Parathyroid adenoma (tissue), 2 donors: ENCODE measurements at regions not wholly inside any gene's neighbourhood (a gene's known extent, or its start where the extent isn't known, plus 50 kb on each side); places are given as distances from the start of the nearest gene placed in this dataset.

Experiments used
- H2AFZ ChIP-seq: fragments of 300-600 bp; sonication (generic); one replicate; pipeline ENCODE4 v1.7.0; 2017; ENCODE audit warnings: antibody characterized with exemption, mild to moderate bottlenecking
- H3K27ac ChIP-seq: fragments of 300-600 bp; sonication (generic); one replicate; pipeline ENCODE4 v1.7.0; 2017
- H3K27me3 ChIP-seq: fragments of 300-600 bp; sonication (generic); one replicate; pipeline ENCODE4 v1.7.0; 2017; ENCODE audit warnings: low read length; ENCODE audit not compliant: control insufficient read depth, insufficient read depth
- H3K36me3 ChIP-seq: fragments of 300-600 bp; sonication (generic); one replicate; pipeline ENCODE4 v1.7.0; 2017; ENCODE audit warnings: low read length; ENCODE audit not compliant: control insufficient read depth, insufficient read depth
- H3K4me1 ChIP-seq: fragments of 300-600 bp; sonication (generic); one replicate; pipeline ENCODE4 v1.7.0; 2017; ENCODE audit warnings: control low read depth
- H3K4me2 ChIP-seq: fragments of 300-600 bp; sonication (generic); one replicate; pipeline ENCODE4 v1.7.0; 2017; ENCODE audit warnings: low read length
- H3K4me3 ChIP-seq: fragments of 300-600 bp; sonication (generic); one replicate; pipeline ENCODE4 v1.7.0; 2017; ENCODE audit warnings: low read depth, low read length
- H3K79me2 ChIP-seq: fragments of 300-600 bp; sonication (generic); one replicate; pipeline ENCODE4 v1.7.0; 2017; ENCODE audit warnings: control low read depth
- H3K9ac ChIP-seq: fragments of 300-600 bp; sonication (generic); one replicate; pipeline ENCODE4 v1.7.0; 2017; ENCODE audit warnings: mild to moderate bottlenecking
- H3K9me3 ChIP-seq: fragments of 300-600 bp; sonication (generic); one replicate; pipeline ENCODE4 v1.7.0; 2017; ENCODE audit warnings: low read length; ENCODE audit not compliant: control insufficient read depth
- CTCF ChIP-seq: fragments of 300-600 bp; sonication (generic); IDR thresholded peaks from one replicate; pipeline ENCODE4 v1.7.0; 2017; ENCODE audit warnings: antibody characterized with exemption, mild to moderate bottlenecking
- donor health status: primary hyperparathyroidism.

GRCh38 chr3:110165370-110165743 is 828.0 kb upstream of the DPPA4 start:
- H3K9ac ChIP-seq = no peak overlapping the region
- H3K9me3 ChIP-seq = no peaks in the 10 kb centered on the region
- no peak overlapping the region for H3K27ac ChIP-seq
- TF ChIP-seq CTCF = no peak
- peak overlapping the region; percentile 24 for H2AFZ ChIP-seq
- H3K4me1 ChIP-seq = no peaks in the 10 kb centered on the region
- H3K4me3 ChIP-seq = no peak overlapping the region
- no peak overlapping the region for H3K4me2 ChIP-seq
- no peaks in the 10 kb centered on the region for H3K27me3 ChIP-seq
- H3K79me2 ChIP-seq = no peaks in the 10 kb centered on the region
- no peaks in the 10 kb centered on the region for H3K36me3 ChIP-seq

GRCh38 chr3:110165753-110166152 is 828.4 kb upstream of the DPPA4 start:
- Histone ChIP-seq H3K9ac (no peak overlapping the region), H3K36me3 (no peaks in the 10 kb centered on the region), H3K4me3 (no peak overlapping the region), H3K4me2 (no peak overlapping the region), H3K4me1 (no peaks in the 10 kb centered on the region), H3K27ac (no peak overlapping the region), H3K79me2 (no peaks in the 10 kb centered on the region), H3K9me3 (no peaks in the 10 kb centered on the region), H3K27me3 (no peaks in the 10 kb centered on the region), H2AFZ (peak overlapping the region; percentile 24)
- TF ChIP-seq CTCF = no peak

GRCh38 chr3:110166791-110167190 is 829.4 kb upstream of the DPPA4 start:
- Histone ChIP-seq H3K4me1 (no peaks in the 10 kb centered on the region), H3K4me3 (no peak overlapping the region), H2AFZ (no peak overlapping the region), H3K9ac (no peak overlapping the region), H3K27ac (no peak overlapping the region), H3K4me2 (no peak overlapping the region), H3K9me3 (no peaks in the 10 kb centered on the region), H3K79me2 (no peaks in the 10 kb centered on the region), H3K27me3 (no peaks in the 10 kb centered on the region), H3K36me3 (no peaks in the 10 kb centered on the region)
- TF ChIP-seq CTCF = no peak

GRCh38 chr3:110174908-110175307 is 837.6 kb upstream of the DPPA4 start:
- Histone ChIP-seq H3K27ac (no peak overlapping the region), H3K4me1 (no peaks in the 10 kb centered on the region), H3K4me3 (no peak overlapping the region), H3K9me3 (no peaks in the 10 kb centered on the region), H3K79me2 (no peaks in the 10 kb centered on the region), H2AFZ (no peak overlapping the region), H3K9ac (no peak overlapping the region), H3K4me2 (no peak overlapping the region), H3K36me3 (no peaks in the 10 kb centered on the region), H3K27me3 (no peaks in the 10 kb centered on the region)
- TF ChIP-seq CTCF = no peak

- Histone ChIP-seq H3K9me3 (no peaks in the 10 kb centered on the region), H3K4me1 (no peaks in the 10 kb centered on the region), H3K4me3 (no peak overlapping the region), H3K9ac (no peak overlapping the region), H3K27me3 (no peaks in the 10 kb centered on the region), H3K36me3 (no peaks in the 10 kb centered on the region), H3K79me2 (no peaks in the 10 kb centered on the region), H2AFZ (no peak overlapping the region), H3K27ac (no peak overlapping the region), H3K4me2 (no peak overlapping the region)
- TF ChIP-seq CTCF = no peak
Observed at GRCh38 chr3:110178965-110179364, 841.6 kb upstream of the DPPA4 start.
